HCT116 (cell line): ENCODE measurements at regions not wholly inside any gene's neighbourhood (a gene's known extent, or its start where the extent isn't known, plus 50 kb on each side); places are given as distances from the start of the nearest gene placed in this dataset.
"Not testable (repeated sequence)": the region's sequence is repeated elsewhere in the genome, so short reads cannot be mapped to it uniquely, and the experiment has no call there.

ENCODE experiments used
- ATAC-seq: fragments of 200-7000 bp; cut with Tn5 transposase; 2 replicates; pipeline ENCODE4 v1.9.1; 2020; ENCODE audit warnings: mild to moderate bottlenecking, moderate library complexity
- BruUV-seq: library from RNA; stranded (reverse); fragments of 400-500 nt; replicated peaks from 2 replicates; lab custom pipeline; 2021; lab: Mats Ljungman, UMichigan
- CTCF ChIA-PET: fragments of 300-600 bp; sonication (Branson Sonifier 250); formaldehyde crosslinking; loops from one replicate; lab custom pipeline; 2021; ENCODE audit warnings: antibody characterized with exemption; lab: Charles Lee
- POLR2A ChIA-PET: fragments of 300-600, 350-600 bp; sonication (Branson Sonifier 250); formaldehyde crosslinking; loops from one replicate; lab custom pipeline; 2021; ENCODE audit warnings: antibody characterized with exemption; lab: Charles Lee
- RAD21 ChIA-PET, 2 experiments: fragments of 300-600 bp; sonication (Branson Sonifier 250); formaldehyde crosslinking; loops; one replicate each; lab custom pipeline; 2023; ENCODE audit warnings: low total read pairs in 2 of 2; ENCODE audit not compliant: uncharacterized antibody in 2 of 2, unreplicated experiment in 2 of 2, low non-redundant PET in 1 of 2; lab: Charles Lee
- DNase-seq: peaks from one replicate; pipeline ENCODE4 v3.0.0-alpha.2; 2010; ENCODE audit warnings: low read depth, low spot score
- H2AFZ ChIP-seq: fragments of 200-600 bp; shearing (Covaris generic), sonication (generic); 2 replicates; pipeline ENCODE4 v1.6.1; 2017; ENCODE audit warnings: low read depth, mixed run types, mixed read lengths, antibody characterized with exemption, low read length; ENCODE audit not compliant: poor library complexity, severe bottlenecking
- H3K27ac ChIP-seq: 2 replicates; pipeline ENCODE4 v1.5.1; 2012; ENCODE audit warnings: low read depth, low read length
- H3K27me3 ChIP-seq: fragments of 200-600 bp; sonication (generic); 2 replicates; pipeline ENCODE4 v1.6.1; 2016; ENCODE audit warnings: mixed run types, low read length, mixed read lengths; ENCODE audit not compliant: insufficient read depth
- H3K36me3 ChIP-seq, 2 experiments: fragments of 200-500 bp in 1 of 2; fragments of 200-600 bp in 1 of 2; sonication (Bioruptor generic) in 1 of 2; sonication (generic) in 1 of 2; 2 replicates each; pipeline versions ENCODE4 v1.5.1 to v1.6.1; 2014 to 2016; ENCODE audit warnings: low read length in 2 of 2, inconsistent platforms in 1 of 2, mixed read lengths in 1 of 2, mixed run types in 1 of 2; ENCODE audit not compliant: insufficient read depth in 2 of 2, control insufficient read depth in 1 of 2
- H3K4me1 ChIP-seq, 2 experiments: fragments of 200-600 bp in 1 of 2; sonication (generic) in 1 of 2; 2 replicates each; pipeline versions ENCODE4 v1.5.1 to v1.6.1; 2012 to 2017; ENCODE audit warnings: low read length in 2 of 2, inconsistent platforms in 1 of 2, mild to moderate bottlenecking in 1 of 2, mixed read lengths in 1 of 2, mixed run types in 1 of 2, moderate library complexity in 1 of 2; ENCODE audit not compliant: insufficient read depth in 2 of 2, control insufficient read depth in 1 of 2
- H3K4me2 ChIP-seq: fragments of 200-600 bp; sonication (generic); 2 replicates; pipeline ENCODE4 v1.6.1; 2017; ENCODE audit warnings: mixed run types, low read length, mixed read lengths
- H3K4me3 ChIP-seq, 2 experiments: fragments of 200-600 bp in 1 of 2; sonication (generic) in 1 of 2; replicated peaks in 1 of 2; 2 replicates each; pipeline ENCODE4 v1.5.1; 2011 to 2016; ENCODE audit warnings: low read length in 2 of 2, control low read depth in 1 of 2, low read depth in 1 of 2, mild to moderate bottlenecking in 1 of 2, mixed read lengths in 1 of 2, mixed run types in 1 of 2
- H3K79me2 ChIP-seq: fragments of 200-600 bp; sonication (generic); 2 replicates; pipeline ENCODE4 v1.6.1; 2017; ENCODE audit warnings: mild to moderate bottlenecking, mixed run types, low read length, moderate library complexity, mixed read lengths; ENCODE audit not compliant: insufficient read depth
- H3K9ac ChIP-seq: fragments of 200-600 bp; sonication (generic); 2 replicates; pipeline ENCODE4 v1.6.1; 2016; ENCODE audit warnings: low read length, mixed read lengths
- H3K9me2 ChIP-seq: fragments of 200-600 bp; sonication (generic), shearing (Covaris generic); 2 replicates; pipeline ENCODE4 v1.6.1; 2017; ENCODE audit warnings: mixed run types, mild to moderate bottlenecking, moderate library complexity; ENCODE audit not compliant: insufficient read depth
- H3K9me3 ChIP-seq, 2 experiments: fragments of 200-500 bp in 1 of 2; fragments of 200-600 bp in 1 of 2; sonication (Bioruptor generic) in 1 of 2; sonication (generic) in 1 of 2; 2 replicates each; pipeline ENCODE4 v1.6.1; 2014 to 2017; ENCODE audit warnings: low read length in 2 of 2, mixed read lengths in 2 of 2, inconsistent platforms in 1 of 2, low read depth in 1 of 2, mild to moderate bottlenecking in 1 of 2, mixed run types in 1 of 2, moderate library complexity in 1 of 2; ENCODE audit not compliant: control insufficient read depth in 1 of 2, insufficient read depth in 1 of 2
- H4K20me1 ChIP-seq: fragments of 200-600 bp; sonication (generic), shearing (Covaris generic); 2 replicates; pipeline ENCODE4 v1.6.1; 2017; ENCODE audit warnings: mixed run types, mild to moderate bottlenecking, moderate library complexity; ENCODE audit not compliant: insufficient read depth
- ATF3 ChIP-seq: IDR thresholded peaks from 2 replicates; pipeline ENCODE4 v1.6.1; 2012
- CBX3 ChIP-seq: IDR thresholded peaks from 2 replicates; pipeline ENCODE4 v1.6.1; 2012; ENCODE audit warnings: low read depth
- EGR1 ChIP-seq: IDR thresholded peaks from 2 replicates; pipeline ENCODE4 v1.6.1; 2012; ENCODE audit warnings: low read depth
- ELF1 ChIP-seq: IDR thresholded peaks from 2 replicates; pipeline ENCODE4 v1.6.1; 2012; ENCODE audit warnings: low read depth, borderline replicate concordance
- EZH2 ChIP-seq: fragments of 200-600 bp; sonication (generic); IDR thresholded peaks from 2 replicates; pipeline ENCODE4 v1.6.1; 2017; ENCODE audit warnings: antibody characterized with exemption, mixed run types
- EZH2phosphoT487 ChIP-seq: fragments of 200-600 bp; IDR thresholded peaks from 2 replicates; pipeline ENCODE4 v1.6.1; 2018; ENCODE audit warnings: antibody characterized with exemption, borderline replicate concordance
- FOSL1 ChIP-seq: IDR thresholded peaks from 2 replicates; pipeline ENCODE4 v1.6.1; 2012; ENCODE audit warnings: low read depth
- JUND ChIP-seq: IDR thresholded peaks from 2 replicates; pipeline ENCODE4 v1.6.1; 2012
- RAD21 ChIP-seq: IDR thresholded peaks from 2 replicates; pipeline ENCODE4 v1.6.1; 2012; ENCODE audit warnings: low read depth, mild to moderate bottlenecking
- SIN3A ChIP-seq: IDR thresholded peaks from 2 replicates; pipeline ENCODE4 v1.6.1; 2012; ENCODE audit warnings: low read depth
- SP1 ChIP-seq: IDR thresholded peaks from 2 replicates; pipeline ENCODE4 v1.6.1; 2012; ENCODE audit warnings: low read depth
- SRF ChIP-seq: IDR thresholded peaks from 2 replicates; pipeline ENCODE4 v1.6.1; 2012; ENCODE audit warnings: low read depth
- TCF7L2 ChIP-seq: IDR thresholded peaks from 2 replicates; pipeline ENCODE4 v1.7.0; 2011; ENCODE audit warnings: borderline replicate concordance, inconsistent platforms; ENCODE audit not compliant: insufficient read depth, insufficient read length; ENCODE audit errors: extremely low read depth
- YY1 ChIP-seq: IDR thresholded peaks from 2 replicates; pipeline ENCODE4 v1.6.1; 2011; ENCODE audit warnings: low read length, low read depth, moderate library complexity, mild to moderate bottlenecking; ENCODE audit not compliant: insufficient replicate concordance; ENCODE audit errors: extremely low read depth
- ZBTB33 ChIP-seq: IDR thresholded peaks from 2 replicates; pipeline ENCODE4 v1.6.1; 2011; ENCODE audit warnings: mild to moderate bottlenecking, low read length, moderate library complexity; ENCODE audit not compliant: insufficient replicate concordance; ENCODE audit errors: extremely low read depth
- ZNF274 ChIP-seq: fragments of 200-500 bp; sonication (Bioruptor generic); IDR thresholded peaks from 2 replicates; pipeline ENCODE4 v1.6.1; 2014; ENCODE audit warnings: mild to moderate bottlenecking, low read depth, low read length, inconsistent platforms
- intact Hi-C: fragments of 100-400 bp; cut with micrococcal nuclease; formaldehyde crosslinking; loops from 2 replicates; pipeline ENCODE4 v1.10.0; 2022
- TF ChIP-seq, protein P1 (sequence below): IDR thresholded peaks from 2 replicates; pipeline ENCODE4 v1.6.1; 2012

GRCh38 chr7:69105981-69106380 is 492.3 kb upstream of the AUTS2 start:
- no peak overlapping the region for H3K4me2 ChIP-seq
- BruUV-seq: no TSS peak
- no peak overlapping the region for H3K4me3 ChIP-seq
- POLR2A ChIA-PET: no interaction called here
- H3K27ac ChIP-seq: no peak overlapping the region
- intact Hi-C loops: no loop called here
- ATAC-seq: no peak
- DNase-seq: no peak
- RAD21 ChIA-PET: no interaction called here
- H4K20me1 ChIP-seq: no peaks in the 10 kb centered on the region; the same call in 1 of the 2 replicates
- H3K9me2 ChIP-seq: no peaks in the 10 kb centered on the region
- peaks cover 0 to 23% of the 10 kb centered on the region in 2 experiments; a peak in 2 of 4 replicates for H3K9me3 ChIP-seq
- no peaks in the 10 kb centered on the region for H3K27me3 ChIP-seq
- H3K36me3 ChIP-seq: no peaks in the 10 kb centered on the region
- no peaks in the 10 kb centered on the region for H3K4me1 ChIP-seq
- H3K79me2 ChIP-seq: no peaks in the 10 kb centered on the region
- TF ChIP-seq EGR1 (no peak), ATF3 (no peak), JUND (no peak), RAD21 (no peak), FOSL1 (no peak), SIN3A (no peak), ZBTB33 (no peak), ZNF274 (no peak), TCF7L2 (no peak), EZH2phosphoT487 (no peak), SP1 (no peak), SRF (no peak), CBX3 (no peak), ELF1 (no peak), YY1 (no peak), EZH2 (no peak)
- TF ChIP-seq, protein P1, sequence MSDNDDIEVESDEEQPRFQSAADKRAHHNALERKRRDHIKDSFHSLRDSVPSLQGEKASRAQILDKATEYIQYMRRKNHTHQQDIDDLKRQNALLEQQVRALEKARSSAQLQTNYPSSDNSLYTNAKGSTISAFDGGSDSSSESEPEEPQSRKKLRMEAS: no peak
- TF ChIP-seq, all 23 proteins: peak for 0
- Histone ChIP-seq H2AFZ (no peak overlapping the region), H3K9ac (no peak overlapping the region)
- CTCF ChIA-PET: no interaction called here

DNA sequence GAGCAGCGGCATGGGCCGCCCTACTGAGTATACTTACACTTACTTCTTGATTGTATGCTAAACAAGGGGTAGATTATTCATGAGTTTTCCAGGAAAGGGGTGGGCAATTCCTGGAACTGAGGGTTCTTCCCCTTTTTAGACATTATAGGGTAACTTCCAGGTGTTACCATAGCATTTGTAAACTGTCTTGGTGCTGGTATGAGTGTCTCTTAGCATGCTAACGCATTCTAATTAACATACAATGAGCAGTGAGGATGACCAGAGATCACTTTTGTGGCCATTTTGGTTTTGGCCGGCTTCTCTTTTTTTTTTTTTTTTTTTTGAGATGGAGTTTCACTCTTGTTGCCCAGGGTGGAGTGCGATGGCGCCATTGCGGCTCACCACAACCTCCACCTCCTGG is 491.8 kb upstream of the AUTS2 start:
- ATAC-seq, CTCF ChIA-PET, intact Hi-C loops, BruUV-seq, H3K4me1 ChIP-seq, H4K20me1 ChIP-seq, DNase-seq, H3K4me2 ChIP-seq, H3K9ac ChIP-seq, H3K36me3 ChIP-seq, H3K9me2 ChIP-seq, POLR2A ChIA-PET, H2AFZ ChIP-seq, H3K79me2 ChIP-seq, RAD21 ChIA-PET, H3K27me3 ChIP-seq, H3K27ac ChIP-seq, H3K4me3 ChIP-seq: not testable (repeated sequence)
- peaks cover 0 to 23% of the 10 kb centered on the region in 2 experiments; a peak in 2 of 4 replicates for H3K9me3 ChIP-seq
